ENCODE measurements at regions not wholly inside any gene's neighbourhood (a gene's known extent, or its start where the extent isn't known, plus 50 kb on each side); places are given as distances from the start of the nearest gene placed in this dataset.

DNA sequence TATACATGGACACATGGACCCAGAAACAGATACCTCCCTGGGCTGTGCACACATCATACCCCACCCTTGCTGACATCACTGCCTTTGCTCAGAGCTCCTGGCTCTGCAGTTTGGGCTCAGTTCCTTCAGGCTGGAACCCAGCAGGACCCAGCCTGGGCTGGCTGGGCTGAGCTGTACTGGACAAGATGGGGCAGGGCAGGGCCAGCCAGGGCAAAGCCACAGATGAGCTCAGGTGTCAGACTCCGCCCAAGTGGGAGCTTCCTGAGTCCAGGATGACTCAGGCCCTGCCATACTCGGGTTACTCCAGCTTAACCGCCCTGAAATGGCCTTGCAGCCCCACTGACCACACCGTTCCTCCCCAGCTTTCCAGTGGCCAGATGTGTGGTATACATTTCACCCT, 284.9 kb downstream of the OSR1 start:
- no peak for FAIRE-seq
- H3K4me2 ChIP-seq (ENCODE audit: insufficient read depth, low read length) = no peak overlapping the region
- no peaks in the 10 kb centered on the region for H3K36me3 ChIP-seq (ENCODE audit: control insufficient read depth in 2 of 2, extremely low read depth in 1 of 2, insufficient read depth in 2 of 2, low read length in 2 of 2)
- H3K4me3 ChIP-seq (replicated peaks in 1 of 3; ENCODE audit: insufficient read depth in 1 of 3, low read depth in 1 of 3, low read length in 3 of 3) = no peak overlapping the region
- POLR2A ChIA-PET = no interaction called here
- H3K4me1 ChIP-seq (ENCODE audit: control insufficient read depth, extremely low read depth, insufficient read depth, low read length) = no peaks in the 10 kb centered on the region
- no peaks in the 10 kb centered on the region for H3K27me3 ChIP-seq (ENCODE audit: control insufficient read depth in 2 of 2, insufficient read depth in 2 of 2, low read length in 2 of 2)
- CTCF ChIA-PET = no interaction called here
- H2AFZ ChIP-seq (ENCODE audit: low read depth, low read length) = no peak overlapping the region
- H3K9me3 ChIP-seq (replicated peaks; ENCODE audit: control insufficient read depth, insufficient read depth, low read length) = no peaks in the 10 kb centered on the region
- no peaks in the 10 kb centered on the region for H3K9me1 ChIP-seq (replicated peaks; ENCODE audit: control insufficient read depth, extremely low read depth, insufficient read depth, low read length)
- no TSS peak for BruUV-seq (replicated peaks)
- DNase-seq (ENCODE audit: low read depth, low spot score) = no peak
- H4K20me1 ChIP-seq (replicated peaks; ENCODE audit: control insufficient read depth, extremely low read depth, insufficient read depth, low read length) = no peaks in the 10 kb centered on the region
- dilution Hi-C loops (cut with MboI; ENCODE audit: extremely low pct_ligation_motif_present, low sequenced_read_pairs) (no loop called here), intact Hi-C loops (cut with micrococcal nuclease) (no loop called here)
- no peak overlapping the region for H3K27ac ChIP-seq (ENCODE audit: insufficient read depth, low read depth, low read length)
- H3K9ac ChIP-seq (replicated peaks; ENCODE audit: extremely low read depth, insufficient read depth, low read length) = no peak overlapping the region
- no peaks in the 10 kb centered on the region for H3K79me2 ChIP-seq (ENCODE audit: control insufficient read depth, insufficient read depth, low read length)
- TF ChIP-seq, protein P1, sequence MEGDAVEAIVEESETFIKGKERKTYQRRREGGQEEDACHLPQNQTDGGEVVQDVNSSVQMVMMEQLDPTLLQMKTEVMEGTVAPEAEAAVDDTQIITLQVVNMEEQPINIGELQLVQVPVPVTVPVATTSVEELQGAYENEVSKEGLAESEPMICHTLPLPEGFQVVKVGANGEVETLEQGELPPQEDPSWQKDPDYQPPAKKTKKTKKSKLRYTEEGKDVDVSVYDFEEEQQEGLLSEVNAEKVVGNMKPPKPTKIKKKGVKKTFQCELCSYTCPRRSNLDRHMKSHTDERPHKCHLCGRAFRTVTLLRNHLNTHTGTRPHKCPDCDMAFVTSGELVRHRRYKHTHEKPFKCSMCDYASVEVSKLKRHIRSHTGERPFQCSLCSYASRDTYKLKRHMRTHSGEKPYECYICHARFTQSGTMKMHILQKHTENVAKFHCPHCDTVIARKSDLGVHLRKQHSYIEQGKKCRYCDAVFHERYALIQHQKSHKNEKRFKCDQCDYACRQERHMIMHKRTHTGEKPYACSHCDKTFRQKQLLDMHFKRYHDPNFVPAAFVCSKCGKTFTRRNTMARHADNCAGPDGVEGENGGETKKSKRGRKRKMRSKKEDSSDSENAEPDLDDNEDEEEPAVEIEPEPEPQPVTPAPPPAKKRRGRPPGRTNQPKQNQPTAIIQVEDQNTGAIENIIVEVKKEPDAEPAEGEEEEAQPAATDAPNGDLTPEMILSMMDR (IDR thresholded peaks at IDR 0.05; ENCODE audit: extremely low read depth in 1 of 2, insufficient read depth in 1 of 2, low read depth in 1 of 2, low read length in 2 of 2) = no peak
- TF ChIP-seq POLR2AphosphoS5 (IDR thresholded peaks at IDR 0.05; ENCODE audit: insufficient read depth, low read depth, low read length) (no peak), FOS (IDR thresholded peaks at IDR 0.05; ENCODE audit: borderline replicate concordance, insufficient read depth, low read length) (no peak), POLR2A (IDR thresholded peaks at IDR 0.05; ENCODE audit: low read depth, low read length) (no peak), JUN (IDR thresholded peaks at IDR 0.05; ENCODE audit: borderline replicate concordance, insufficient read depth, insufficient read length, low read depth) (no peak), MYC (IDR thresholded peaks at IDR 0.05; ENCODE audit: low read depth, low read length) (no peak), EZH2 (IDR thresholded peaks at IDR 0.05; ENCODE audit: borderline replicate concordance, low read depth, low read length, severe bottlenecking) (no peak), GATA2 (IDR thresholded peaks at IDR 0.05; ENCODE audit: insufficient read depth, insufficient read length, low read depth, low read length) (no peak)
- TF ChIP-seq, protein P2, sequence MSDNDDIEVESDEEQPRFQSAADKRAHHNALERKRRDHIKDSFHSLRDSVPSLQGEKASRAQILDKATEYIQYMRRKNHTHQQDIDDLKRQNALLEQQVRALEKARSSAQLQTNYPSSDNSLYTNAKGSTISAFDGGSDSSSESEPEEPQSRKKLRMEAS (IDR thresholded peaks at IDR 0.05; ENCODE audit: insufficient read depth, insufficient read length) = no peak

Measured in endothelial cell of umbilical vein (primary cell).